ENCODE measurements at regions not wholly inside any gene's neighbourhood (a gene's known extent, or its start where the extent isn't known, plus 50 kb on each side); places are given as distances from the start of the nearest gene placed in this dataset.

DNA sequence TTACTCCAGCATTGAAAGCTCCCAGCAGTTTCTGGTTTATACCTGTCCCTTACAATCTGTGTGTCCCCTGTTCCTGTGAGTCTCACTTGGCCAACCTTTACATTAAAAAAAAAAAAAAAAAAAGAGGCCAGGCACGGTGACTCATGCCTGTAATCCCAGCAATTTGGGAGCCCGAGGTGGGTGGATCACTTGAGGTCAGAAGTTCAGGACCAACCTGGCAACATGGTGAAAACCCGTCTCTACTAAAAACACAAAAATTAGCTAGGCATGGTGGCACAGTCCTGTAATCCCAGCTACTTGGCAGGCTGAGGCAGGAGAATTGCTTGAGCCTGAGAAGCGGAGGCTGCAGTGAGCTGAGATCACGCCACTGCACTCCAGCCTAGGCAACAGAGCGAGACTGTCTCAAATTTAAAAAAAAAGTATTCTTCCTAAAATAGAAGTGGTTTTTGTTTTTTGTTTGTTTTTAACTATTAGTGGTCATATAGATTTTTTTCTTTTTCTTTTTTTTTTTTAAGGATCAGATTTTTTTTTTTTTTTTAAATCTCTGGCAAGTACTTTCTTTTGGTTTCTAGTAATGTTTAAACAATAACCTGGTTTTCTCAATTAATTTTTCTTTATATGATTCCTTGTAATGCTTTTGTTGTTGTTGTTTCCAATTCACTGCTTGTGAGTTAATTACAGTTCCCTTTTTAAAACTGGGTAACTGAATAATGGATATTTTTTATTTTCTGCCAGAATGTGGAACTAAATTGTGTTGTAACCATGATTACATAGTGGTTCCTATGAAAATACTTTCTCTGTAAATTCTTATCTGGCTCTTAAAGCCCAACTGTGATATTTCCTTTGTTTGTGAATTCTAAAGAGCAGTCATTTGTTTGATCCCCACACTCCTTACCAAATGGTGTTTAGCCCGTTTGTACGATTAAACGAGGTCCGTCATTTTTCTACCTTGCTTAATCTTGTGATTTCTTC is 116.8 kb downstream of the CTAGE1 start:
- peak overlapping the region; percentile 43 for H3K4me2 ChIP-seq
- H3K27me3 ChIP-seq, result no peaks in the 10 kb centered on the region
- H3K36me3 ChIP-seq (replicated peaks; ENCODE audit: insufficient read depth, low read depth), result no peaks in the 10 kb centered on the region
- peak overlapping the region; percentile 2 for H3K27ac ChIP-seq
- no peaks in the 10 kb centered on the region for H4K20me1 ChIP-seq (ENCODE audit: insufficient read depth, poor library complexity, severe bottlenecking)
- no peak for DNase-seq (ENCODE audit: low spot score)
- H3K4me3 ChIP-seq, result no peak overlapping the region
- H3K9me3 ChIP-seq (ENCODE audit: low read depth), result no peaks in the 10 kb centered on the region
- H3K9me2 ChIP-seq (replicated peaks; ENCODE audit: insufficient read depth), result no peaks in the 10 kb centered on the region
- no peak overlapping the region for H2AFZ ChIP-seq
- no peaks in the 10 kb centered on the region for H3K79me2 ChIP-seq
- WGBS (ENCODE audit: low lambda C conversion rate, missing lambda C conversion rate), result 40% methylated on average over 10 of the region's 10 CpGs
- TF ChIP-seq EZH2 (IDR thresholded peaks at IDR 0.05; ENCODE audit: borderline replicate concordance) (no peak), EZH2phosphoT487 (IDR thresholded peaks at IDR 0.05; ENCODE audit: low read depth, severe bottlenecking, unreplicated experiment) (no peak)
- TF ChIP-seq, protein P1, sequence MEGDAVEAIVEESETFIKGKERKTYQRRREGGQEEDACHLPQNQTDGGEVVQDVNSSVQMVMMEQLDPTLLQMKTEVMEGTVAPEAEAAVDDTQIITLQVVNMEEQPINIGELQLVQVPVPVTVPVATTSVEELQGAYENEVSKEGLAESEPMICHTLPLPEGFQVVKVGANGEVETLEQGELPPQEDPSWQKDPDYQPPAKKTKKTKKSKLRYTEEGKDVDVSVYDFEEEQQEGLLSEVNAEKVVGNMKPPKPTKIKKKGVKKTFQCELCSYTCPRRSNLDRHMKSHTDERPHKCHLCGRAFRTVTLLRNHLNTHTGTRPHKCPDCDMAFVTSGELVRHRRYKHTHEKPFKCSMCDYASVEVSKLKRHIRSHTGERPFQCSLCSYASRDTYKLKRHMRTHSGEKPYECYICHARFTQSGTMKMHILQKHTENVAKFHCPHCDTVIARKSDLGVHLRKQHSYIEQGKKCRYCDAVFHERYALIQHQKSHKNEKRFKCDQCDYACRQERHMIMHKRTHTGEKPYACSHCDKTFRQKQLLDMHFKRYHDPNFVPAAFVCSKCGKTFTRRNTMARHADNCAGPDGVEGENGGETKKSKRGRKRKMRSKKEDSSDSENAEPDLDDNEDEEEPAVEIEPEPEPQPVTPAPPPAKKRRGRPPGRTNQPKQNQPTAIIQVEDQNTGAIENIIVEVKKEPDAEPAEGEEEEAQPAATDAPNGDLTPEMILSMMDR (IDR thresholded peaks at IDR 0.05; ENCODE audit: poor library complexity), result no peak
- no peaks in the 10 kb centered on the region for H3K4me1 ChIP-seq (ENCODE audit: insufficient read depth)

DNA sequence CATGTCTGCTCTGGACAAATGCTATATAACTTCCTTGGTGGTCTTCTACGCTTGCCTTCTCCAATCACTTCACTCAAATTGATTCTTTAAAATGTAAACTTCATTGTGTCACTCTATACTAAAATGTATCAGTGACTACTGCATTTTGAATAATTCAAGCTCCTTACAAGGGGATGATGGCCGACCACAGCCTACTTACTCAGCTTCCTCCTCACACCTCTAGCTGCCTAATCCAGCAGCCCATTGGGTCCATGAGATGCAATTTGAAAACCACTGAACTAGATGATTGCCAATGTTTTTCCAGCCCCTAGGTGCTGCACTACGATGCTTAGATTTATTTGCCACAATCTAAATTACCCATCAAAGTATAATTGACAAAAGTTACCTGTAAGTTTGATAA is 120.7 kb downstream of the CTAGE1 start:
- 96% methylated on average over 3 of the region's 3 CpGs for whole genome bisulfite sequencing (ENCODE audit: low lambda C conversion rate, missing lambda C conversion rate)
- TF ChIP-seq EZH2phosphoT487 (IDR thresholded peaks at IDR 0.05; ENCODE audit: low read depth, severe bottlenecking, unreplicated experiment) (no peak), EZH2 (IDR thresholded peaks at IDR 0.05; ENCODE audit: borderline replicate concordance) (no peak)
- TF ChIP-seq, protein P1 (IDR thresholded peaks at IDR 0.05; ENCODE audit: poor library complexity), result no peak

DNA sequence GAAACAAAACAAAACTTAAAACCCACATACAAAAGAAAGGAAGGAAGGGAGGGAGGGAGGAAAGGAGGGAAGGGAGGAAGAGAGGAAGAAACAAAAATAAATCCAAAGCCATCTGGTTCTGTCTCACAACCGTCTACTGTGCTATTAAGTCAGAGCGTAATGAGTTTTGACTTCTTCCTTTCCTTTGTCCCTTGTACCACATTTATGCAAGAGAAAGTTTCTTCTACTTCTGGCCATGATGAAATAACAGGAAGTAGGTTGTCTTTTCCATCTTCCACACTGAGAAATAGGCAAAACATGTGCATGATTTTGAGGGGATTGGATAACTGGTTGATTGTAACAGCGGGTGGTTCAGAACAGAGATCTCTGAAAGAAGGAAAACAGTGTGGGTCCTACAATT is 121.4 kb downstream of the CTAGE1 start:
- Histone ChIP-seq H3K9me3 (ENCODE audit: low read depth) (no peaks in the 10 kb centered on the region), H3K79me2 (no peaks in the 10 kb centered on the region), H3K4me2 (no peak overlapping the region), H2AFZ (no peak overlapping the region), H3K4me3 (no peak overlapping the region), H3K27ac (no peak overlapping the region), H3K9me2 (replicated peaks; ENCODE audit: insufficient read depth) (no peaks in the 10 kb centered on the region), H3K36me3 (replicated peaks; ENCODE audit: insufficient read depth, low read depth) (no peaks in the 10 kb centered on the region), H4K20me1 (ENCODE audit: insufficient read depth, poor library complexity, severe bottlenecking) (no peaks in the 10 kb centered on the region), H3K27me3 (no peaks in the 10 kb centered on the region), H3K4me1 (ENCODE audit: insufficient read depth) (no peaks in the 10 kb centered on the region)
- 92% methylated on average over 3 of the region's 3 CpGs for WGBS (ENCODE audit: low lambda C conversion rate, missing lambda C conversion rate)
- TF ChIP-seq, protein P1 (IDR thresholded peaks at IDR 0.05; ENCODE audit: poor library complexity), result no peak
- no peak for TF ChIP-seq EZH2 (IDR thresholded peaks at IDR 0.05; ENCODE audit: borderline replicate concordance)
- no peak for TF ChIP-seq EZH2phosphoT487 (IDR thresholded peaks at IDR 0.05; ENCODE audit: low read depth, severe bottlenecking, unreplicated experiment)
- no peak for DNase-seq (ENCODE audit: low spot score)

More for the DNA sequence above, 120.7 kb downstream of the CTAGE1 start:
- no peaks in the 10 kb centered on the region for H3K4me1 ChIP-seq (ENCODE audit: insufficient read depth)
- H3K27me3 ChIP-seq, result no peaks in the 10 kb centered on the region
- H3K9me3 ChIP-seq (ENCODE audit: low read depth), result no peaks in the 10 kb centered on the region
- no peaks in the 10 kb centered on the region for H3K79me2 ChIP-seq
- H3K27ac ChIP-seq, result no peak overlapping the region
- H4K20me1 ChIP-seq (ENCODE audit: insufficient read depth, poor library complexity, severe bottlenecking), result no peaks in the 10 kb centered on the region
- no peaks in the 10 kb centered on the region for H3K9me2 ChIP-seq (replicated peaks; ENCODE audit: insufficient read depth)
- DNase-seq (ENCODE audit: low spot score), result no peak
- no peak overlapping the region for H3K4me3 ChIP-seq
- no peaks in the 10 kb centered on the region for H3K36me3 ChIP-seq (replicated peaks; ENCODE audit: insufficient read depth, low read depth)
- no peak overlapping the region for H3K4me2 ChIP-seq
- H2AFZ ChIP-seq, result no peak overlapping the region

All from hepatocyte (in vitro differentiated cells).